Ovary (tissue), 3 donors: ENCODE measurements at regions not wholly inside any gene's neighbourhood (a gene's known extent, or its start where the extent isn't known, plus 50 kb on each side); places are given as distances from the start of the nearest gene placed in this dataset.
"Not testable (repeated sequence)": the region's sequence is repeated elsewhere in the genome, so short reads cannot be mapped to it uniquely, and the experiment has no call there.

Experiments
- EP300 ChIP-seq: sonication (generic); formaldehyde crosslinking; IDR thresholded peaks from one replicate; pipeline ENCODE4 v1.6.1; 2017; ENCODE audit warnings: antibody characterized with exemption
- POLR2A ChIP-seq: fragments of 450-650 bp; IDR thresholded peaks from one replicate; pipeline ENCODE4 v1.6.1; 2017; ENCODE audit warnings: antibody characterized with exemption, mild to moderate bottlenecking, moderate library complexity
- TF ChIP-seq, protein P1 (sequence below), 3 donors: fragments of 450-650 bp in 2 of 3; fragments of 200-600 bp in 1 of 3; IDR thresholded peaks; one replicate each; pipeline versions ENCODE4 v1.5.1 to v1.8.0; 2016 to 2022; ENCODE audit warnings: antibody characterized with exemption in 3 of 3, mild to moderate bottlenecking in 1 of 3
- donor health status: DM: no; HTN: no; CAD: no.

- TF ChIP-seq, protein P1, sequence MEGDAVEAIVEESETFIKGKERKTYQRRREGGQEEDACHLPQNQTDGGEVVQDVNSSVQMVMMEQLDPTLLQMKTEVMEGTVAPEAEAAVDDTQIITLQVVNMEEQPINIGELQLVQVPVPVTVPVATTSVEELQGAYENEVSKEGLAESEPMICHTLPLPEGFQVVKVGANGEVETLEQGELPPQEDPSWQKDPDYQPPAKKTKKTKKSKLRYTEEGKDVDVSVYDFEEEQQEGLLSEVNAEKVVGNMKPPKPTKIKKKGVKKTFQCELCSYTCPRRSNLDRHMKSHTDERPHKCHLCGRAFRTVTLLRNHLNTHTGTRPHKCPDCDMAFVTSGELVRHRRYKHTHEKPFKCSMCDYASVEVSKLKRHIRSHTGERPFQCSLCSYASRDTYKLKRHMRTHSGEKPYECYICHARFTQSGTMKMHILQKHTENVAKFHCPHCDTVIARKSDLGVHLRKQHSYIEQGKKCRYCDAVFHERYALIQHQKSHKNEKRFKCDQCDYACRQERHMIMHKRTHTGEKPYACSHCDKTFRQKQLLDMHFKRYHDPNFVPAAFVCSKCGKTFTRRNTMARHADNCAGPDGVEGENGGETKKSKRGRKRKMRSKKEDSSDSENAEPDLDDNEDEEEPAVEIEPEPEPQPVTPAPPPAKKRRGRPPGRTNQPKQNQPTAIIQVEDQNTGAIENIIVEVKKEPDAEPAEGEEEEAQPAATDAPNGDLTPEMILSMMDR (IDR thresholded peaks at IDR 0.05): not testable (repeated sequence)
- TF ChIP-seq POLR2A, EP300: not testable (repeated sequence)
Observed at GRCh38 chr13:54131433-54131832, 1102.8 kb downstream of the OLFM4 start.
